ENCODE measurements at regions not wholly inside any gene's neighbourhood (a gene's known extent, or its start where the extent isn't known, plus 50 kb on each side); places are given as distances from the start of the nearest gene placed in this dataset.

GRCh38 chr3:82999777-83000176, 1238.3 kb upstream of the GBE1 start:
- no peak for TF ChIP-seq CTCF (IDR thresholded peaks at IDR 0.05)
- Histone ChIP-seq H3K4me1 (ENCODE audit: control insufficient read depth in 1 of 2, insufficient read depth in 2 of 2, low read length in 2 of 2) (no peaks in the 10 kb centered on the region), H3K4me3 (replicated peaks in 1 of 3; ENCODE audit: low read depth in 2 of 3, low read length in 3 of 3) (no peak overlapping the region), H3K27me3 (ENCODE audit: control insufficient read depth in 2 of 2, insufficient read depth in 2 of 2, low read length in 2 of 2) (no peaks in the 10 kb centered on the region), H3K36me3 (replicated peaks in 1 of 2; ENCODE audit: control insufficient read depth in 1 of 2, insufficient read depth in 2 of 2, low read length in 2 of 2) (no peaks in the 10 kb centered on the region), H4K20me1 (ENCODE audit: insufficient read depth, low read length) (no peaks in the 10 kb centered on the region), H3K9me3 (replicated peaks in 1 of 2; ENCODE audit: control insufficient read depth in 1 of 2, insufficient read depth in 1 of 2, low read length in 2 of 2) (no peaks in the 10 kb centered on the region), H2AFZ (ENCODE audit: insufficient read depth, low read depth, low read length, poor library complexity, severe bottlenecking) (no peak overlapping the region), H3K79me2 (ENCODE audit: insufficient read depth, low read length) (no peaks in the 10 kb centered on the region), H3K4me2 (replicated peaks; ENCODE audit: extremely low read depth, low read length, poor library complexity, severe bottlenecking) (no peak overlapping the region), H3K9ac (ENCODE audit: insufficient read depth, low read length, poor library complexity, severe bottlenecking) (no peak overlapping the region), H3K27ac (ENCODE audit: low read depth in 1 of 2, low read length in 2 of 2) (no peak overlapping the region)
- no peak for DNase-seq
- no peak overlapping the region for H3K27ac Mint-ChIP-seq
- intact Hi-C loops (cut with micrococcal nuclease), result no loop called here
- no peaks in the 10 kb centered on the region for H3K36me3 Mint-ChIP-seq
- no peaks in the 10 kb centered on the region for H3K27me3 Mint-ChIP-seq (ENCODE audit: low read depth in 3 of 3)
- WGBS (ENCODE audit: insufficient coverage), result no CpG with 5 or more reads among the region's 1 CpG
- H3K4me1 Mint-ChIP-seq, result no peaks in the 10 kb centered on the region
- H3K4me3 Mint-ChIP-seq, result no peak overlapping the region
- H3K9me3 Mint-ChIP-seq, result peaks cover 0 to 5% (median 0%) of the 10 kb centered on the region in 7 donors

GRCh38 chr3:82978368-82978767, 1216.9 kb upstream of the GBE1 start:
- Mint-ChIP-seq H3K9me3 (peaks cover 0 to 13% (median 4%) of the 10 kb centered on the region in 7 donors), H3K4me3 (no peak overlapping the region), H3K36me3 (no peaks in the 10 kb centered on the region), H3K4me1 (no peaks in the 10 kb centered on the region), H3K27ac (no peak overlapping the region), H3K27me3 (ENCODE audit: low read depth in 3 of 3) (peaks cover 0 to 2% (median 0%) of the 10 kb centered on the region in 3 donors)
- no peak overlapping the region for H3K27ac ChIP-seq (ENCODE audit: low read depth in 1 of 2, low read length in 2 of 2)
- intact Hi-C loops (cut with micrococcal nuclease), result no loop called here
- H3K36me3 ChIP-seq (replicated peaks in 1 of 2; ENCODE audit: control insufficient read depth in 1 of 2, insufficient read depth in 2 of 2, low read length in 2 of 2), result no peaks in the 10 kb centered on the region
- H3K4me3 ChIP-seq (replicated peaks in 1 of 3; ENCODE audit: low read depth in 2 of 3, low read length in 3 of 3), result no peak overlapping the region
- no peak overlapping the region for H2AFZ ChIP-seq (ENCODE audit: insufficient read depth, low read depth, low read length, poor library complexity, severe bottlenecking)
- no peaks in the 10 kb centered on the region for H4K20me1 ChIP-seq (ENCODE audit: insufficient read depth, low read length)
- no peaks in the 10 kb centered on the region for H3K4me1 ChIP-seq (ENCODE audit: control insufficient read depth in 1 of 2, insufficient read depth in 2 of 2, low read length in 2 of 2)
- no peak for DNase-seq
- no peaks in the 10 kb centered on the region for H3K79me2 ChIP-seq (ENCODE audit: insufficient read depth, low read length)
- peaks cover 6% of the 10 kb centered on the region in 2 donors for H3K9me3 ChIP-seq (replicated peaks in 1 of 2; ENCODE audit: control insufficient read depth in 1 of 2, insufficient read depth in 1 of 2, low read length in 2 of 2)
- H3K4me2 ChIP-seq (replicated peaks; ENCODE audit: extremely low read depth, low read length, poor library complexity, severe bottlenecking), result no peak overlapping the region
- no peak overlapping the region for H3K9ac ChIP-seq (ENCODE audit: insufficient read depth, low read length, poor library complexity, severe bottlenecking)
- 100% methylated on average over 1 of the region's 3 CpGs for WGBS (ENCODE audit: insufficient coverage)
- no peaks in the 10 kb centered on the region for H3K27me3 ChIP-seq (ENCODE audit: control insufficient read depth in 2 of 2, insufficient read depth in 2 of 2, low read length in 2 of 2)
- TF ChIP-seq CTCF (IDR thresholded peaks at IDR 0.05), result no peak

Measured in CD14-positive monocyte (primary cell).